ENCODE measurements at regions not wholly inside any gene's neighbourhood (a gene's known extent, or its start where the extent isn't known, plus 50 kb on each side); places are given as distances from the start of the nearest gene placed in this dataset.

GRCh38 chr18:70982292-70982691, 693.4 kb downstream of the SOCS6 start:
- TF ChIP-seq CTCF (conservative IDR thresholded peaks at IDR 0.05; ENCODE audit: low read depth, low read length) = no peak
- TF ChIP-seq EZH2 (IDR thresholded peaks at IDR 0.05; ENCODE audit: borderline replicate concordance, low read depth, low read length, poor library complexity, severe bottlenecking) = no peak
- ChIA-PET POLR2A (ENCODE audit: low non-redundant PET) (no interaction called here), CTCF (no interaction called here)
- DNase-seq (ENCODE audit: low spot score) = no peak
- Histone ChIP-seq H3K4me3 (ENCODE audit: low read depth, low read length, poor library complexity, severe bottlenecking) (no peak overlapping the region), H3K9me3 (ENCODE audit: low read depth, low read length, poor library complexity, severe bottlenecking) (peaks cover 12% of the 10 kb centered on the region), H3K27me3 (replicated peaks; ENCODE audit: insufficient read depth, low read depth, low read length, poor library complexity) (no peaks in the 10 kb centered on the region), H3K27ac (ENCODE audit: low read depth, low read length, poor library complexity, severe bottlenecking) (no peak overlapping the region), H3K36me3 (ENCODE audit: insufficient read depth, low read length, poor library complexity, severe bottlenecking) (no peaks in the 10 kb centered on the region), H3K4me1 (ENCODE audit: insufficient read depth, low read length, poor library complexity, severe bottlenecking) (peaks cover 13% of the 10 kb centered on the region)
- intact Hi-C loops (cut with micrococcal nuclease; ENCODE audit: unreplicated experiment) = no loop called here
- no TSS peak for BruUV-seq (replicated peaks)

- Histone ChIP-seq H3K27ac (ENCODE audit: low read depth, low read length, poor library complexity, severe bottlenecking) (peak overlapping the region; percentile 14), H3K4me3 (ENCODE audit: low read depth, low read length, poor library complexity, severe bottlenecking) (no peak overlapping the region), H3K4me1 (ENCODE audit: insufficient read depth, low read length, poor library complexity, severe bottlenecking) (peaks cover 13% of the 10 kb centered on the region), H3K27me3 (replicated peaks; ENCODE audit: insufficient read depth, low read depth, low read length, poor library complexity) (no peaks in the 10 kb centered on the region), H3K9me3 (ENCODE audit: low read depth, low read length, poor library complexity, severe bottlenecking) (peaks cover 12% of the 10 kb centered on the region), H3K36me3 (ENCODE audit: insufficient read depth, low read length, poor library complexity, severe bottlenecking) (no peaks in the 10 kb centered on the region)
- TF ChIP-seq EZH2 (IDR thresholded peaks at IDR 0.05; ENCODE audit: borderline replicate concordance, low read depth, low read length, poor library complexity, severe bottlenecking) (no peak), CTCF (conservative IDR thresholded peaks at IDR 0.05; ENCODE audit: low read depth, low read length) (no peak)
- BruUV-seq (replicated peaks) = no TSS peak
- POLR2A ChIA-PET (ENCODE audit: low non-redundant PET) = no interaction called here
- CTCF ChIA-PET = no interaction called here
- intact Hi-C loops (cut with micrococcal nuclease; ENCODE audit: unreplicated experiment) = no loop called here
- DNase-seq (ENCODE audit: low spot score) = peak; percentile 87
These were observed 692.7 kb downstream of the SOCS6 start for GRCh38 chr18:70981400-70982140.

- Histone ChIP-seq H3K27ac (ENCODE audit: low read depth, low read length, poor library complexity, severe bottlenecking) (no peak overlapping the region), H3K9me3 (ENCODE audit: low read depth, low read length, poor library complexity, severe bottlenecking) (no peaks in the 10 kb centered on the region), H3K4me3 (ENCODE audit: low read depth, low read length, poor library complexity, severe bottlenecking) (no peak overlapping the region), H3K36me3 (ENCODE audit: insufficient read depth, low read length, poor library complexity, severe bottlenecking) (no peaks in the 10 kb centered on the region), H3K4me1 (ENCODE audit: insufficient read depth, low read length, poor library complexity, severe bottlenecking) (no peaks in the 10 kb centered on the region), H3K27me3 (replicated peaks; ENCODE audit: insufficient read depth, low read depth, low read length, poor library complexity) (no peaks in the 10 kb centered on the region)
- intact Hi-C loops (cut with micrococcal nuclease; ENCODE audit: unreplicated experiment) = no loop called here
- BruUV-seq (replicated peaks) = no TSS peak
- DNase-seq (ENCODE audit: low spot score) = no peak
- POLR2A ChIA-PET (ENCODE audit: low non-redundant PET) = no interaction called here
- CTCF ChIA-PET = no interaction called here
- TF ChIP-seq CTCF (conservative IDR thresholded peaks at IDR 0.05; ENCODE audit: low read depth, low read length) (no peak), EZH2 (IDR thresholded peaks at IDR 0.05; ENCODE audit: borderline replicate concordance, low read depth, low read length, poor library complexity, severe bottlenecking) (no peak)
These were observed 684.8 kb downstream of the SOCS6 start for GRCh38 chr18:70973626-70974025.

Data from A673 (cell line).